HG02970 (cell line): ENCODE measurements at regions not wholly inside any gene's neighbourhood (a gene's known extent, or its start where the extent isn't known, plus 50 kb on each side); places are given as distances from the start of the nearest gene placed in this dataset.

Experiments used
- ATAC-seq: cut with Tn5 transposase; IDR thresholded peaks from one replicate; pipeline ENCODE4 v1.9.1; 2021; ENCODE audit warnings: mild to moderate bottlenecking, moderate library complexity, moderate number of reproducible peaks; ENCODE audit not compliant: unreplicated experiment, low FRiP score

DNA sequence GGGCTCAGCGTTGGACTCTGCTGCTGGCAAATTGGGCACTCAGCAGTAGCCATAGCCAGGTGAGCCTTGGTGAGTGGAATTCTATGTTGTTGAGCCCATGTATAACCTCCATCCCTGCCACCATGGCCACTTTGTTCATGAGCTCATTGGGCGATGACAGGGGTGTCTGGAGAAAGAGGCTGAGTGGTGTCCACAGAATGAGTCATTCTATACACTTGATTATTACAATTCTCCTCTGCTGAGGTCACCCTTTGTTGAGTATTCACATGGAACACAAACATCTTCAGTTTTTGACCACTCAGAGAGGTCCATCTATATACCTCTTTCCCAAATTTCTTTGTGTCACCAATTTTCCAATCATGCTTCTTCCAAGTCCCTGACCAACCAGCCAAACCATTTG lies 1341.7 kb downstream of the PCDH7 start:
- no peak for ATAC-seq

DNA sequence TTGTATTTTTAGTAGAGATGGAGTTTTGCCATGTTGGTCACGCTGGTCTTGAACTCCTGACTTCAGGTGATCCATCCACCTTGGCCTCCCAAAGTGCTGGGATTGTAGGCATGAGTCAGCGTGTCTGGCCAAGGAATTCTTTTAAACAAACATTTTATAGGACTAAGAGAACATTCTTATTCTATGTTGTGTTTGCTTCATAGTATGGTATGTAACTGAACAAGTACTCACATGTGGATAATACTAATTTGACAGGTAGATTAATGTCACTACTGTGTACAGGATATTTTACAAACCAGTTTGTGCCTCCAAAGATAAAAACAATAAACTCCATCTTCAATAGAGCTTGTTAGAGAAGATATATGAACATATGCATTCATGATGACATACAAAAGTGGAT lies 1353.4 kb downstream of the PCDH7 start:
- ATAC-seq: no peak

GRCh38 chr4:32087211-32087610 lies 1367.0 kb downstream of the PCDH7 start:
- no peak for ATAC-seq

- no peak for ATAC-seq
These were observed 1374.8 kb downstream of the PCDH7 start for GRCh38 chr4:32094987-32095386.

- no peak for ATAC-seq
These were observed 1382.7 kb downstream of the PCDH7 start for GRCh38 chr4:32102896-32103295.

GRCh38 chr4:32106767-32107166 lies 1386.6 kb downstream of the PCDH7 start:
- no peak for ATAC-seq

DNA sequence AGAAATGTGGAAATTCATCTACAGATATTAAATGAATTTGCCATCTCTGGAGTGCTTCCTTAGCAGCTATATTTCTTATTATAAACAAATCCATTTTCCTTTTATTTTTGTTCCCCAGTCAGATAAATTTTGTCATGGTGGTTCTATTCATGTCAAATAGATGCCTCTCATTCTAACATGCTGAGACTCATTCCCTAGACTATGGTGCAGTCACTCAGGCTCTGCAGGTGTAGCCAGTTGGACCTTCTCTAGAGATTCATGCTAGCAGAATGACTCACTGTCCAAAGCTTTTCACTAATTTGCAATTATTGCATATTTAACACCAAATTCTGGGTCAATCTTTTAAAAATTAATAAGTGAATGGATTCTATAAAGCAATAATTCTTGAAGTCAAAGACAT lies 1392.7 kb downstream of the PCDH7 start:
- no peak for ATAC-seq

GRCh38 chr4:32117693-32118092 lies 1397.5 kb downstream of the PCDH7 start:
- no peak for ATAC-seq

DNA sequence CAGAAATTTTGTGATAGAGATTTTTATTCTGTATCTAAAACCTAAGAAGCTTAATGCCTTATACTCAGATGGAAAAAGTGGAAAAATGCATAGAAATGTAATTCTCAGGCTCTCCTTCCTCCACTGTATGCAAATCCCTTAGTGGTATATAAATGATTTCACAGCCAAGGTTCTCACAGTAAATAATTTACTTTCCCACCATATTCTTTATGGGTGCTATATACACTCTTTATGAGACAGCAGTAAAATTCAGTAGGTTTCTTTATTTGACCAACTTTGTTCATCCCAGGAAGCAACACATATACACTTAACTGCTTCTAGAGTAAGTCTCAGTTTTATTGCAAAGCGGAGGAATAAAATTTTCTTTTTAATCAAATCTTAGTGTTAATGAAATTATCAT lies 1399.7 kb downstream of the PCDH7 start:
- ATAC-seq: no peak

- ATAC-seq: no peak
These were observed 1408.4 kb downstream of the PCDH7 start for GRCh38 chr4:32128549-32128948.

DNA sequence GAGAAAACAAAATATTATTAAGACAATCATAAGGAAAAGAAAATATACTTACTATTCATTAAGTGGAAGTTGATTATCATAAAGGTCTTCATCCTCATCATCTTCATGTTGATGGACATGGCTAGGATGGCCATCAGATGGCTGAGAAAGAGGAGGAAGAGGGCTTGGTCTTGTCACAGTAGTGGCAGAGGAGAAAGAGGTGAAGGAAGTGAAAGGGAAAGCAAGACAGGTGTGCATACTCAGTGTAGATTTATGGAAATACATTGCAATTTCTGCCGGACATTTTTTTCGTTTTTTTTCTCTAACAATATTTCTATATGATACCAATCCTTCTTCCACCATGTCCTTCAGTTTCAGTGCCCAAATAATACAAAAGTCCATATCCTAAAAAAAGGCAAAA lies 1409.8 kb downstream of the PCDH7 start:
- ATAC-seq: no peak

DNA sequence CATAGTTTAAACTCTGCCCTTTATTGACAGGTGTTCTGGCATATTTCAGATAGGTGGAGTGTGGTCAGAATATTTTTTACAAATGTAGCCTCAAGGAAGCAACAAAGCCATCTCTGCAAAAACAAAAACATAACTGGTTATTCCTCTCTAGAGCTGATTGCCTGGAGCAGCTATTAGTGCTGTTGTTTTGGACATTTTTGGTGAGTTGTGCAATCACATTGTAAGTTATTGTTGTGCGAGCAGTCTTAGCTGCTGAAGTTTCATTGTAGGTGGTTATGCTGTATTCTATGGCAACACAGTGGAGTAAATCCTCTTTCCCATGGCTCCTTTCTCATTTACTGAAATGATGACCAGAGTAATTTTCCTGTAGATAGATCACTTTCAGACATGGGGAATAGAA lies 1413.0 kb downstream of the PCDH7 start:
- no peak for ATAC-seq

GRCh38 chr4:32133734-32134133 lies 1413.6 kb downstream of the PCDH7 start:
- ATAC-seq: no peak

- no peak for ATAC-seq
These were observed 1415.5 kb downstream of the PCDH7 start for GRCh38 chr4:32135642-32136041.

GRCh38 chr4:32136081-32136787 lies 1416.1 kb downstream of the PCDH7 start:
- ATAC-seq: no peak

DNA sequence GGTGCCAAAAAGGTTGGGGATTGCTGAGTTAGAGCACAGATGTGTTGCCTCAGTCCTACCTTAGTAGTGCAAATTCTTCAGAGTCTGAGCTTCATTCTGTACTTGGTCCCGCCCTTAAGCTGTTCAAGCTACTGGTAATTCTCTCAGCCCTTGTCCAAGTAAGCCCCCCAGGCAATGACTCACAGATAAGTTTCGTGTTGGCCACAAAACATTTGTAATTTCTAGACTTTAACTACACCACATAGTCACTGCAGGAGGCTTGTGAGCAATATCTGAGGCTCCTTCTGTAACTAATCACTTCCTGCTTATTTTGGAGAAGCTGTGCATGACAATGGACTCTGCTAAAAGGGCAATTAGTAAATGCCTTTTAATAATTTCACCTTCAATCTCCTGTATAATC lies 1420.5 kb downstream of the PCDH7 start:
- no peak for ATAC-seq

GRCh38 chr4:32142075-32142474 lies 1421.9 kb downstream of the PCDH7 start:
- no peak for ATAC-seq

DNA sequence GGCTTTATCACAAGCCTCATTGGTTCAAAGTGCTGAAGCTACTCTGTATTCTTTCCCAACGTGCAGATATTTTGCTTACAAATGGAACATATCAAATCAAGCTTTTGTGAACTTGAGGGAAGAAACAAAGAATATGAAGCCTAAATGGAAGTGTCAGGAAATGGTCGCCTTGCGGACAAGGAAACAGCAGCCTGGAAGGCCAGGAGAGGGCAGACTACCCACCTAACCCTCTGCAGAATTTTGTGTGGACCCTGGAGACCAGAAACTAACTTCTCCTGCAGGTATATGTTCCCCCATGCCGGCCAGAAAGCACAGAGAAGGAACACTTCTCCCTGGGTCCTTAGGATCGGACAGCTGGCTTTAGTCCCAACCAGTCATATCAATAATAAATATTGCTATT lies 1425.8 kb downstream of the PCDH7 start:
- no peak for ATAC-seq

- no peak for ATAC-seq
These were observed 1427.4 kb downstream of the PCDH7 start for GRCh38 chr4:32147446-32148085.

DNA sequence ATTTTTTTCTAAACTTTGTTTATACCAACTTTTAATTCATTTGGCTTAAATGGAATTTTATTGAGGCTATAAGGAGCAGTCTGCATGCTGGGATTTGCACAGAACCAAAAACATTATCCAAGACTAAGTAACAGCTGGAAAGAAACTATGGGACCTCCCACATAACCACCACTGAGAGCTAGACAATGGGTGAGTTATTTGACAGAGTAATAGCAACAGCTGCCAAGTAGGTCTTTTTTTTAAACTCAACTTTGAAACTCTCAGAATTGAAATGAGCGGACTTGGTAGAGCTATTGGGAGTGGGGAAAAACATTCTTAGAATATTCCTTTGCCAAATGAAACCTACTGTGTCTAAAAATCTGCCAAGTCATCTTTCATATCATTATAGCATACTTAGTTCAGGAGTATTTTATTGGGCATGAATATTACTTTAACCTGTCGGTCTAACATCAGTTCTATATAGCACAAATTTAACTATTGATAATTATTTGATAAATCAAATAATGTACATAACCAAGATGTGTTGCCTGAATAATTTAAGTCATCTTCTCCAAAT lies 1428.0 kb downstream of the PCDH7 start:
- no peak for ATAC-seq

- ATAC-seq: no peak
These were observed 1438.8 kb downstream of the PCDH7 start for GRCh38 chr4:32158961-32159360.

DNA sequence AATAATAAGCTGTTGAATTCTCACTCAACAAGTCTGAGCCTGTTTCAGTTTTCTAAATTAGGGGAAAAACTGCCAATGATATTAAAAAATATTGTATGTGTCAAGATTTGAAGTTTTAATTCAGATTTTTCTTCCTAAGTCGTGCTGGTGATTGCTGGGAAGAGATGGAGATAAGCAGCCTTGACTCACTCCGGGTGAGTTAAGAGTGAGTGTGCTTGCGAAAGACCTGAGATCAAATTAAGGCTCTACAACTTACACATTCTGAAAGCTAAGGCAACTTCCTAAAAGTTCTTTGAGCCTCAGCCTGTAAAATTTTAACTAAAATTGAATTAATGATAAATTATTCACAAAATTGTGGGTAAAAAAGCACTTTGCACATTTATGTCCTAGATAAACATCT lies 1441.2 kb downstream of the PCDH7 start:
- no peak for ATAC-seq
